Neural cell (in vitro differentiated cells): ENCODE measurements at regions not wholly inside any gene's neighbourhood (a gene's known extent, or its start where the extent isn't known, plus 50 kb on each side); places are given as distances from the start of the nearest gene placed in this dataset.

Experiments used
- H2AFZ ChIP-seq: fragments of 200-600, 300-800 bp; sonication (generic), shearing (Covaris generic); 2 replicates; pipeline ENCODE4 v1.6.0; 2014; ENCODE audit warnings: low read depth, mild to moderate bottlenecking, antibody characterized with exemption, low read length, moderate library complexity
- H3F3A ChIP-seq: fragments of 200-600 bp; shearing (Covaris generic); 2 replicates; pipeline ENCODE4 v1.6.1; 2016; ENCODE audit warnings: mild to moderate bottlenecking, moderate library complexity, mixed read lengths, antibody characterized with exemption, low read length; ENCODE audit not compliant: insufficient read depth, poor library complexity, severe bottlenecking
- H3K27ac ChIP-seq: fragments of 200-600, 300-800 bp; sonication (generic), shearing (Covaris generic); 2 replicates; pipeline ENCODE4 v1.5.1; 2014; ENCODE audit warnings: mild to moderate bottlenecking, low read length, moderate library complexity
- H3K27me3 ChIP-seq: fragments of 300-800, 200-600 bp; sonication (generic), shearing (Covaris generic); 2 replicates; pipeline ENCODE4 v1.6.0; 2014; ENCODE audit warnings: mild to moderate bottlenecking, low read depth, low read length, moderate library complexity; ENCODE audit not compliant: insufficient read depth
- H3K36me3 ChIP-seq: fragments of 300-800, 200-600 bp; sonication (generic), shearing (Covaris generic); 2 replicates; pipeline ENCODE4 v1.5.1; 2014; ENCODE audit warnings: mild to moderate bottlenecking, antibody characterized with exemption, low read length, moderate library complexity; ENCODE audit not compliant: insufficient read depth
- H3K4me2 ChIP-seq: fragments of 300-800, 200-600 bp; sonication (generic), shearing (Covaris generic); 2 replicates; pipeline ENCODE4 v1.6.0; 2014; ENCODE audit warnings: mild to moderate bottlenecking, low read length
- H3K4me3 ChIP-seq: fragments of 300-800, 200-600 bp; sonication (generic), shearing (Covaris generic); 2 replicates; pipeline ENCODE4 v1.5.1; 2014; ENCODE audit warnings: mild to moderate bottlenecking, low read length, moderate library complexity
- H3K79me2 ChIP-seq: fragments of 200-600 bp; shearing (Covaris generic); replicated peaks from 2 replicates; pipeline ENCODE4 v1.6.0; 2014; ENCODE audit warnings: mild to moderate bottlenecking, low read length, moderate library complexity; ENCODE audit not compliant: insufficient read depth
- H3K9ac ChIP-seq: fragments of 300-800, 200-600 bp; sonication (generic), shearing (Covaris generic); 2 replicates; pipeline ENCODE4 v1.6.1; 2016; ENCODE audit warnings: mild to moderate bottlenecking, low read length, mixed read lengths
- H3K9me2 ChIP-seq: fragments of 200-600 bp; shearing (Covaris generic); 2 replicates; pipeline ENCODE4 v1.6.1; 2016; ENCODE audit warnings: mild to moderate bottlenecking, low read length, mixed read lengths; ENCODE audit not compliant: insufficient read depth
- H3K9me3 ChIP-seq: fragments of 200-600, 300-800 bp; sonication (generic), shearing (Covaris generic); 2 replicates; pipeline ENCODE4 v1.6.1; 2016; ENCODE audit warnings: mild to moderate bottlenecking, mixed run types, low read length, moderate library complexity, mixed read lengths
- H4K20me1 ChIP-seq: fragments of 200-600 bp; shearing (Covaris generic); 2 replicates; pipeline ENCODE4 v1.6.1; 2016; ENCODE audit warnings: mild to moderate bottlenecking, mixed run types; ENCODE audit not compliant: insufficient read depth
- EP300 ChIP-seq: fragments of 450-650 bp; conservative IDR thresholded peaks from 2 replicates; pipeline ENCODE4 v1.6.1; 2014; ENCODE audit warnings: antibody characterized with exemption, mild to moderate bottlenecking, moderate library complexity; ENCODE audit not compliant: poor library complexity, severe bottlenecking
- EZH2 ChIP-seq: fragments of 200-600, 300-800 bp; shearing (Covaris generic), sonication (generic); IDR thresholded peaks from 2 replicates; pipeline ENCODE4 v1.6.1; 2014; ENCODE audit warnings: antibody characterized with exemption, low read length, borderline replicate concordance, mild to moderate bottlenecking; ENCODE audit not compliant: insufficient read depth, poor library complexity, severe bottlenecking
- MXI1 ChIP-seq: fragments of 450-650 bp; conservative IDR thresholded peaks from 2 replicates; pipeline ENCODE4 v1.6.1; 2014; ENCODE audit warnings: antibody characterized with exemption, mild to moderate bottlenecking; ENCODE audit not compliant: poor library complexity, severe bottlenecking
- POLR2AphosphoS5 ChIP-seq: IDR thresholded peaks from 2 replicates; pipeline ENCODE4 v1.6.1; 2012
- RAD21 ChIP-seq: fragments of 450-650 bp; conservative IDR thresholded peaks from 2 replicates; pipeline ENCODE4 v1.6.1; 2014; ENCODE audit warnings: antibody characterized with exemption, mild to moderate bottlenecking, moderate library complexity
- REST ChIP-seq: IDR thresholded peaks from 2 replicates; pipeline ENCODE4 v1.6.1; 2012; ENCODE audit warnings: borderline replicate concordance
- SMC3 ChIP-seq: fragments of 450-650 bp; conservative IDR thresholded peaks from 2 replicates; pipeline ENCODE4 v1.6.1; 2014; ENCODE audit warnings: antibody characterized with exemption, mild to moderate bottlenecking, moderate library complexity; ENCODE audit not compliant: poor library complexity
- TAF1 ChIP-seq: IDR thresholded peaks from 2 replicates; pipeline ENCODE4 v1.6.1; 2012; ENCODE audit warnings: low read depth
- TF ChIP-seq, protein P1 (sequence below): fragments of 450-650 bp; IDR thresholded peaks from 2 replicates; pipeline ENCODE4 v1.5.1; 2014; ENCODE audit warnings: antibody characterized with exemption, mild to moderate bottlenecking, moderate library complexity; ENCODE audit not compliant: poor library complexity, severe bottlenecking

DNA sequence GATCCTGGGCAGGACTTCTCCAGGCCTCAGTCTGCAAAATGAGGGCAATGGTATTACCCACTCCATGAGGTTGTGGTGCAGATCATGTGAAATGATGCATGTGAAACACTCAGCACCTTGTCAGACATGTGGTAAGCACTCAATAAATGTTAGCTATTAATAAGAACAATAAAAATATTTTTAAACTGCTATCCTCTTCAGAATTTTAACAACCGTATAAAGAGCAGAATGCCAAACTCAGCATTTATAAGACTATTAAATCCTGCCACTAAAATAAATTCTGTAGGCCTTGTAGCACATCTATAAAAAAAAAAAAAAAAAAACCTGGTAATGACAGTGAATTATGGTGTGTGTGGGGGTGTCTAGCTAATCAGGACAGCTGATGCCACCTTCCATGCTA lies 213.9 kb upstream of the UMPS start:
- Histone ChIP-seq H3K4me3 (no peak overlapping the region), H4K20me1 (no peaks in the 10 kb centered on the region), H3K4me2 (no peak overlapping the region), H3K9ac (no peak overlapping the region), H3K79me2 (no peaks in the 10 kb centered on the region), H3K27ac (no peak overlapping the region), H3K9me2 (no peaks in the 10 kb centered on the region), H3K9me3 (no peaks in the 10 kb centered on the region), H2AFZ (no peak overlapping the region), H3K27me3 (no peaks in the 10 kb centered on the region), H3K36me3 (no peaks in the 10 kb centered on the region), H3F3A (no peaks in the 10 kb centered on the region)
- TF ChIP-seq, protein P1, sequence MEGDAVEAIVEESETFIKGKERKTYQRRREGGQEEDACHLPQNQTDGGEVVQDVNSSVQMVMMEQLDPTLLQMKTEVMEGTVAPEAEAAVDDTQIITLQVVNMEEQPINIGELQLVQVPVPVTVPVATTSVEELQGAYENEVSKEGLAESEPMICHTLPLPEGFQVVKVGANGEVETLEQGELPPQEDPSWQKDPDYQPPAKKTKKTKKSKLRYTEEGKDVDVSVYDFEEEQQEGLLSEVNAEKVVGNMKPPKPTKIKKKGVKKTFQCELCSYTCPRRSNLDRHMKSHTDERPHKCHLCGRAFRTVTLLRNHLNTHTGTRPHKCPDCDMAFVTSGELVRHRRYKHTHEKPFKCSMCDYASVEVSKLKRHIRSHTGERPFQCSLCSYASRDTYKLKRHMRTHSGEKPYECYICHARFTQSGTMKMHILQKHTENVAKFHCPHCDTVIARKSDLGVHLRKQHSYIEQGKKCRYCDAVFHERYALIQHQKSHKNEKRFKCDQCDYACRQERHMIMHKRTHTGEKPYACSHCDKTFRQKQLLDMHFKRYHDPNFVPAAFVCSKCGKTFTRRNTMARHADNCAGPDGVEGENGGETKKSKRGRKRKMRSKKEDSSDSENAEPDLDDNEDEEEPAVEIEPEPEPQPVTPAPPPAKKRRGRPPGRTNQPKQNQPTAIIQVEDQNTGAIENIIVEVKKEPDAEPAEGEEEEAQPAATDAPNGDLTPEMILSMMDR, result no peak
- TF ChIP-seq RAD21, result no peak
- TF ChIP-seq MXI1, result no peak
- TF ChIP-seq SMC3, result no peak
- no peak for TF ChIP-seq TAF1
- no peak for TF ChIP-seq REST
- TF ChIP-seq EZH2, result no peak
- no peak for TF ChIP-seq POLR2AphosphoS5
- TF ChIP-seq EP300, result no peak

- Histone ChIP-seq H3K4me2 (no peak overlapping the region), H3K79me2 (no peaks in the 10 kb centered on the region), H3K9me2 (no peaks in the 10 kb centered on the region), H3K36me3 (no peaks in the 10 kb centered on the region), H3K4me3 (no peak overlapping the region), H3K27ac (no peak overlapping the region), H3K9ac (no peak overlapping the region), H3K9me3 (no peaks in the 10 kb centered on the region), H3K27me3 (no peaks in the 10 kb centered on the region), H3F3A (no peaks in the 10 kb centered on the region), H2AFZ (no peak overlapping the region), H4K20me1 (no peaks in the 10 kb centered on the region)
- TF ChIP-seq, protein P1, result no peak
- TF ChIP-seq SMC3, result no peak
- no peak for TF ChIP-seq EZH2
- no peak for TF ChIP-seq TAF1
- no peak for TF ChIP-seq REST
- no peak for TF ChIP-seq POLR2AphosphoS5
- no peak for TF ChIP-seq MXI1
- TF ChIP-seq RAD21, result no peak
- no peak for TF ChIP-seq EP300
Observed at GRCh38 chr3:124517306-124517705, 212.9 kb upstream of the UMPS start.
